ENCODE measurements at regions not wholly inside any gene's neighbourhood (a gene's known extent, or its start where the extent isn't known, plus 50 kb on each side); places are given as distances from the start of the nearest gene placed in this dataset.

- no peak for DNase-seq (ENCODE audit: low read depth in 2 of 2)
Observed at GRCh38 chr17:72407931-72408330, 287.1 kb downstream of the SOX9 start.

- DNase-seq (ENCODE audit: low read depth in 2 of 2): no peak
Observed at GRCh38 chr17:72408641-72409040, 287.8 kb downstream of the SOX9 start.

DNA sequence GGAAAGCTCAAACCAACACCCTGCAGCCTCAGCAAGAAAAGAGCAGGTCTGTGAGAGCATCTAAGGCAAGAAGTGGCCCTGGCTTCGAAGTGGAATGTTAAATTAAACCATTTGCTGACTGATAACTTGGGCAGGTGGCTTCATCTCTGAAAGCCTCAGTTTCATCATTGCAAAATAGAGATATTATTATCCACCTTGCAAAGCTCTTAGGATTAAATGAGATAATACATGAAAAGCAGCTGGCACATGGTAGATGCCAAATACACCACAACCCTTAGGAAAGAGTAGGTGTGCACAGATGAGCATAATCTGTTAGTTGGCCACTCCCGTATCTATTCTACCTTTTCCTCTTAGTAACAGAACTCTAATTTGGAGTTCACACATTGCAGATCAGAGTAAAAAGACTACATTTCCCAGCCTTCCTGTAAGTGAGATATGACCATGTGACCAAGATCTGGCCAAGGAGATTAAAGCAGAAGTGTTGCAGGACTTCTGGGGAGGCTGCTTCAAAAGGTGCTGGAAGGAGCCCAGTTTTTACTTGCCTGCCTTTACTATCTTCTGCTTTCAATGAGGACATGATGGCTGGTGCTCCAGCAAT, 288.7 kb downstream of the SOX9 start:
- no peak for DNase-seq (ENCODE audit: low read depth in 2 of 2)

- DNase-seq (ENCODE audit: low read depth in 2 of 2): no peak
Observed at GRCh38 chr17:72411124-72411563, 290.3 kb downstream of the SOX9 start.

DNA sequence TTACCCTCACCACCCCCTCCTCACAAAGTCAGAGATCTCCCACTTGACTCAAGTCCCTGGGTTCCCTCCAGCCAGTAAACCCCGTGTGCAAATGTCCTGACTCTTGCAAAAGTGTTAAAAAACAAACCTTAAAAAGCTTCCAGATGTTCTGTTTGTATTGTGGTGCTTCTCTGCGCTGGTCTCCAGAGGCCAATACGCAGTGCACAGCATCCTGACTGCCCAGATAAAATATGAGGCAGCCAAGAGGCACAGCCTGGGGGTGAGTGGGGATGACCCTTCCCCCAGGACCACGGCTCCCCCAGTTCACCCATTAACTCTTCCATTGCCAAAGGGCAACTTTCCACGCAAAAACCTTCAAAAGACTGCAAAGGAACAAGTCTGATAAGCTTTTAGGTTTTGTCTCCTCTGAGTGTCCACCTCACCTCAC, 291.8 kb downstream of the SOX9 start:
- DNase-seq (ENCODE audit: low read depth in 2 of 2): no peak

DNA sequence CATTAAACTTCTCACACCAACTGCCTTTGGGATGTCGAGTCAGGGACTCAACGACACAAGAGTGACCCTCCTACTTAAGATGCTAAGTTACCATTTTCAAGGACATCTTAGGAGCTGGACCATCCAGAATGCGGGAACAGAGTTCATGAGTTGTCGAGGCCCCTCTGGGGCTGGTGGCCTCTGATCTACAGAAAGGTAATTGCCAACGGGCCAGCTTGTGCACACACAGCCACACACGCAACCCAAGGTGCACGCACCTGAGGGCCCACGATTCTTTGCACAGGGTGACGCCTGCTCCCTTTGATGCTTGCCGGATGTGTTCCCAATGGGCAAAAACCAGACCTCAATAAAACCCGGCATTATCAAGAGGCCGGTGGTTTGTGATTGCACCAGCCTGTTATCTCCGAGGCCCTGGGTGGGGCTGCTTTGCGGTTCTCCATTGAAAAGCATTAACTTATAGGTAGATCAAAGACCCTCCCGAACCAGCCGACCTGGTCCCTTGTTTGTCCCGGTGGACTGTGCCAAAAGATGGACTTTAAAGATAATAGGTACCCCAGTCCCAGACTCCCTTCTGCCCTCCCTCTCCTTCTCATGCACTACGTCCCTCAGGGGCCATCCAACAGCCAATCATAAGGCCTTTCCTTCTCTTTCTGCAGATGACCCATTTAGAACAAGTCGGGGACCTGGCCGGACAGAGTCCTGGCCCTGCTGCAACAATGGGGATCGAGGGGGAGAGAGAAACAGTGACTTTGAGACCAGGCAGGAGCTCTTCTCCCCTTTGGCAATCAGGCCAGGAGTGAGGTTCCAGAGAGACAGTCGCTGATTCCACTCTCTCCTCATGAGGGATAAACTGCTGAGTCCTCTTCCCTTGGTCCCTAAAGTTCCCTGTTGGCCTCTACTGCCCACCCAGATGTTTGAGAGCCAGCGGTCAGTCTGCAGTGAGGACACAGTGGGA, 292.5 kb downstream of the SOX9 start:
- no peak for DNase-seq (ENCODE audit: low read depth in 2 of 2)

- DNase-seq (ENCODE audit: low read depth in 2 of 2): no peak
Observed at GRCh38 chr17:72414032-72414396, 293.2 kb downstream of the SOX9 start.

DNA sequence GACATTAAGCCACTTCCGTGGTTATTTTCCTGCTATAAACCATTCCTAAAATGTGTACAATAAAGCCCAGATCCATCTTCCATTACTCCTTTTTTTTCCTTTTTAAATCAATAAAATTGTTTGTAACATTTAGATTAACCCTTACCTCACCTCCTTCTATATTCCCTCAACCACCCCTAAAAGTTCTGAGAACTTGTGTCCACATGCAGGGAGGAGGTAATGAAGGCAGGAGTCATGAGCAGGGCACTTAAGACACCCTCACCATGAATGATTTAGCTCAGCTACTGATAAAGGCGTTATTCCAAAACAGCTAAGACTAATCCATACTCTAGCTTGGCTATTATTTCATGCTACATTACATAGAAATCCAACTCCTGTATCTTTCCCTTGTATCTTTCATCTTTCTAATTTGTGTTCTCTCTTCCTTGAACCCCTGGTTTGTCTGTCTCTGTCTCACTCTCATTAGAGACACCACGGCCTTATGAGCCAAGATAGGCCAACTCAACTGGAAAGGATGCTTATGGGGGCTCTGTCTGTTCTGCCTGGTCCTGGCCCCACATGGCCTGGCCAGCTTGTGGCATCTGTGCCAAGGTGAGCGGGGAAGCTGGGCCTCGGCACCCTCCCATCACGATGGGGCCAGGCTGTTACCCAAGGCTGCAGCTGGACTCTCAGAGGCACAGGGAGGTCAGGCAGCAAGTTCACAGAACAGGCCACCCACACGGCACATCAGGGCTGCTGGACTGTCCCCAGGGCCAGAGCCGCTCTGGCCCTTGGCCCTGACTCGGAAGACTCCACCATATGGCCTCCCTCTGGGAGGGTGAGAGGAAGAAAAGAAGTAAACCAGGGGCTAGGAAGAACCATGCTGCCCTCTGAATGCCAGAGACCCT, 294.4 kb downstream of the SOX9 start:
- no peak for DNase-seq (ENCODE audit: low read depth in 2 of 2)

DNA sequence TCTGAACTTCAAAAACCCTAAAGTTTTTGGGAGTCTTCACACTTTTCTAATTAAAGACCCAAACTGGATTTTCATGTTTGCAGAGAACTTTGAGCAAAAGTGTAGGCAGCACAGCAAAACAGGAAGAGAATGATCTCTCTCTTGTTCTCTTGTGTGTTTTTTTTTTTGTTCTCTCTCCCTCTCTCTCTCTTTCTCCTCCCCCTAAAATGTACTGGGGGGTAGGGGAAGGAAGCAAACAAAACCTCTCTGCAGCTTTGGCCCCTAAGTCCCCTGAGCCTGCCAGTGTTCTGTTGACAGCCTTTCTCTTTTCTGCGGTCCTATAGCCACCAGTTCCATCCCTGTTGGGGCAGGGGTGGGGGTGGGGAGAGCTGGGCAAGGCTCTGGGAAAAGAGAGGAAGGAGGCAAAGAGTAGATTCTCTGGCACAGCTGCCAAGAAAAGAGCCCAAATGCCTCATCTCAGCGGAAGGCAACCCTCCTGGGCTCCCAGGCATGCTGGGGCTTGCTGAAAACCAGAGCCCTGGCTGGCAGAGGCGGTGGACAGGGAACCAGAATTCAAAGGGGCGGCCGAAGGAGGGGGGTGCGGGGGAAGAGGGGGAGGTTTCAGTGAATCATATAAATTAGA, 295.3 kb downstream of the SOX9 start:
- DNase-seq (ENCODE audit: low read depth in 2 of 2): no peak

GRCh38 chr17:72416905-72417304, 296.1 kb downstream of the SOX9 start:
- DNase-seq (ENCODE audit: low read depth in 2 of 2): no peak

- DNase-seq (ENCODE audit: low read depth in 2 of 2): no peak
Observed at GRCh38 chr17:72417627-72418026, 296.8 kb downstream of the SOX9 start.

- no peak for DNase-seq (ENCODE audit: low read depth in 2 of 2)
Observed at GRCh38 chr17:72419866-72420774, 299.3 kb downstream of the SOX9 start.

- DNase-seq (ENCODE audit: low read depth in 2 of 2): no peak
Observed at GRCh38 chr17:72420775-72421127, 299.9 kb downstream of the SOX9 start.

- peak; percentile 81 to 99 for DNase-seq (ENCODE audit: low read depth in 2 of 2)
Observed at GRCh38 chr17:72421128-72422092, 300.6 kb downstream of the SOX9 start.

- no peak for DNase-seq (ENCODE audit: low read depth in 2 of 2)
Observed at GRCh38 chr17:72422204-72422504, 301.3 kb downstream of the SOX9 start.

DNA sequence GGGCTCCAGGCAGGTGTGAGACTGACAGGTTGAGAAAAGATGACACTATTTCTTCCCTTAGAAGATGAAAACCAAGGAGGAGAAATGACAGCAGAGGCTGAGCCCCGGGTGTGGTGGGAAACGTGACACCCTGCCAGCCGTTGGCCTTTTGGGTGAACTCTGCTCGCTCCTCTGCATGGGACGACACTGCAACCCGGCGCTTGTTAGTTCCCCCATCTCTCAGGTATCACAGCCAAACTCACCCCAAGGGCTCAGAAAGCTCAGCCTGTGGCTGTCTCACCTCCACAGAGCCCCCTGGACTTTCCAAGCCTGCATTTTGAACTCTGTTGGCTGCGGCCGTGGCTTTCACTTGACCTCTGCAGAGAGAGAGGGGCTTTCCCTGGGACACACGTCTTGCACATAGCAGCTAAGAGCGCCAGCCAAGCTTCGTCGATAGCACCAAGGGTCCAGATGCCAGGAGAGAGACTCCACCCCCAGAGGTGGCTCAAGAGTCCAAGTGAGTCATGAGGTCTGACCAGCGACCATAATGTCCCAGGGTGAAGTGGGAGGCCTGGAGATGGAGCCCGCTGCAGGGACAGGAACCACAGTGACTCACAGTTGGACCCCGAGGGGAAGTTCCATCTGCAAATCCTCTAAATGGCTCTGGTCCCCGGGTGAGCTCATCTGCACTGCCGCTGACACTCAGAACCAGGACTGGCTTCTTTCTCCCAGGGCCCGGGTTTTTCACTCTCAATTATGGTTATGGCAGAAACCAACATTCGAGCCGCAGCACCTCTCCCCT, 301.9 kb downstream of the SOX9 start:
- peak; percentile 13 to 85 for DNase-seq (ENCODE audit: low read depth in 2 of 2)

DNA sequence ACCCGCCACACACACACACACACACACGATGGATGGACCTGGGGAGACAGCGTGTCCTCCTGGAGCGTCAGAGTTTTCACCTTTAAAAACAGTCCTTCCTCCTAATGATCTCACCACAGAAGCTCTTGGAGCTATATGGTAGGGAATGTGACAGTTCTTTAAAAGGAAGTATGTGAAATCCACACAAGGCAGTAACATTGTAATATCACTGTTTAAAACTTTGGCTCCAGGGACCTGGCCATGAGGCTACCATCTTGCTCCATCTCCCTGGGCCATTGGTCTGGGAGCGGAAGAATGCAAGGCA, 302.4 kb downstream of the SOX9 start:
- DNase-seq (ENCODE audit: low read depth in 2 of 2): no peak

DNA sequence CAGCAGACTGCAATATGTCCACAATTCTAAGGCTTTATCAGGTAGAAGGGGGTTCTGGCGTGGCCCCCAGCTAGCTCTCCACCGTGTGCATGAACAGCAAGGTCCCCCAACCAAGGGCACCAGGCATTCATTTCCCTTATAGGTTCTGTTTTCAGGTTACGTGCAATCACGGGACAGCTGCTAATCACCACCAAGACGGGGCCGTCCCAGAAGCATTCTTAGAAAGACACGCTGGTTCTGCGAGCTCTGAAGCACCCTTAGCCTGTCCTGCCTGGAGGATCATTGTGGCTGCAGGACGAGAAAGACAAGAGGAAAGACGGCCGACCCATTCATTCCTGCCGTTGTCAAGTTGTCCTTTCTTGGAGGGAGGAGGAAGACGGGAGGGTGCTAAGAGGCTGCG, 302.9 kb downstream of the SOX9 start:
- no peak for DNase-seq (ENCODE audit: low read depth in 2 of 2)
